ENCODE measurements at regions not wholly inside any gene's neighbourhood (a gene's known extent, or its start where the extent isn't known, plus 50 kb on each side); places are given as distances from the start of the nearest gene placed in this dataset.
"Not testable (repeated sequence)": the region's sequence is repeated elsewhere in the genome, so short reads cannot be mapped to it uniquely, and the experiment has no call there.

- not testable (repeated sequence) for TF ChIP-seq POLR2A, CTCF, POLR2AphosphoS5 (IDR thresholded peaks at IDR 0.05)
These were observed 597.6 kb upstream of the GOT2 start for GRCh38 chr16:59331708-59332107.

Measured in upper lobe of left lung (tissue), 4 donors.